ENCODE measurements at regions not wholly inside any gene's neighbourhood (a gene's known extent, or its start where the extent isn't known, plus 50 kb on each side); places are given as distances from the start of the nearest gene placed in this dataset.

- no peak for DNase-seq (ENCODE audit: low read depth in 3 of 3, low spot score in 2 of 3)
These were observed 664.7 kb upstream of the SORCS1 start for GRCh38 chr10:107829161-107829560.

DNA sequence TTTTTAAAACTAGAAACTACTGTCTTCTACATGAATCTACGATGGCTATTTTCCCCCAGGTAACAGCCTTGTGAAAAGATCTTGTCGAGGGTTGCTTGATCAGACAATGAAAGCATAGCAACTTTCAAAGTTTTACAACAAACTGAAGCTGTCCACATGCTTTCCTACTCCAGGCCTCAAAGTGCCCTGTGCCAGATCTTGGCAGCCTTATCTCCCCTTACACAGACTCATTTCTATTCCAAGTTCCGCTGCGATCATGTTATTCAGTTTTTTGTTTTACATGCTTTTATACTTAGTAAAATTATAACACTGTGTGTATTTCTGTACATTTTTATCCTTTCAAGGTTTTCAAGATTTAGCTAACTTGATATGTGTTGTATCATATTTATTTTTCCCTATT lies 661.7 kb upstream of the SORCS1 start:
- no peak for DNase-seq (ENCODE audit: low read depth in 3 of 3, low spot score in 2 of 3)

- no peak for DNase-seq (ENCODE audit: low read depth in 3 of 3, low spot score in 2 of 3)
These were observed 650.5 kb upstream of the SORCS1 start for GRCh38 chr10:107814865-107815487.

DNA sequence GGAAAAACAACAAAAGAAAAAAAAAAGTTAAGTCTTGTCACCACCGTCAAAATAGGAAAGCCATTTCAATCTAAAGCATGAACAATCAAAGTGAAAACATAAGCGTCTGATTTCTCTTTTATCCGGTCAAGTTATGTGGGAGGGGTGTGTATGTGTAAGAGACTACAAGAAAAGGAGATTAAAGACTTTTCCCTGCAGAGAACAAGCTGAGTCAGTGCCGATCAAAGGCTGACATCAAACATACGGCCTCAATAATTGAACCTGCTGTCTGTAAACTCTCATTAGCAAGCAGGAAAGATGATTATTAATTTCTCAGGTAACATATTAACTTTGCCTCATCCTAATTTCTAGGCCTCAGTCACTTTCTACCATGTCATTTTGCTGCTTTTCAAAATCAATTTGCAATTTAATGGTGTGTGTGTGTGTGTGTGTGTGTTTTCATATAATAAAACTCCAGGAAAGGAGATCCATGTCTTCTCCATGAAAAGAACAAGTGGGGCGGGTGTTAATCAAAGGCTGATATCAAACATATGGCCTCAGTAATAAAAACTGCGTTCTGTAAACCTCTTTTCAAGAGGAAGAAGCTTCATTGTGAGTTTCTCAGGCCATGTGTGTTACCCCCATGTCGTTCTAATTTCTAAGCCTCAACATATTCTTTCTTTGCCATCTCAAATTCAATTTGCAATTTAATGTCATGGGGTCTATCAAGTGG lies 649.1 kb upstream of the SORCS1 start:
- no peak for DNase-seq (ENCODE audit: low read depth in 3 of 3, low spot score in 2 of 3)

- no peak for DNase-seq (ENCODE audit: low read depth in 3 of 3, low spot score in 2 of 3)
These were observed 645.4 kb upstream of the SORCS1 start for GRCh38 chr10:107809889-107810288.

- DNase-seq (ENCODE audit: low read depth in 3 of 3, low spot score in 2 of 3) = no peak
These were observed 643.3 kb upstream of the SORCS1 start for GRCh38 chr10:107807836-107808235.

- no peak for DNase-seq (ENCODE audit: low read depth in 3 of 3, low spot score in 2 of 3)
These were observed 641.5 kb upstream of the SORCS1 start for GRCh38 chr10:107806026-107806425.

DNA sequence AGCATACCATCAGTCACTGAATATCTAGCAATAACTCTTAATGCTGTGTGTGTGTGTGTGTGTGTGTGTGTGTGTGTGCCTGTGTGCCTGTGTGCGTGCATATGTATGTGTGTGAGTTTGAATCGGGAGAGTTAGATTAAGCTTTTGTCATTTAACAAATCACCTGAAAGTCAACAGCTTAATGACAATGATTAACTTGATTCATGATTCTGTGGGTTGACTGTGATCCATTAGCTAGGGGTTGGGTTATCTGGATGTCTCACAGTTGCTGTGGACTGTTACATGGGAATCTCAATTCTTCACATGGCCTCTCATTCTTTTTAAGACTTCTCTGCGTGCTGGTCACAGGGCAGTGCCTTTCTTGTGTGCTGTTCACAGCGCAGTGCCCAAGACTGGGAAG lies 639.0 kb upstream of the SORCS1 start:
- no peak for DNase-seq (ENCODE audit: low read depth in 3 of 3, low spot score in 2 of 3)

DNA sequence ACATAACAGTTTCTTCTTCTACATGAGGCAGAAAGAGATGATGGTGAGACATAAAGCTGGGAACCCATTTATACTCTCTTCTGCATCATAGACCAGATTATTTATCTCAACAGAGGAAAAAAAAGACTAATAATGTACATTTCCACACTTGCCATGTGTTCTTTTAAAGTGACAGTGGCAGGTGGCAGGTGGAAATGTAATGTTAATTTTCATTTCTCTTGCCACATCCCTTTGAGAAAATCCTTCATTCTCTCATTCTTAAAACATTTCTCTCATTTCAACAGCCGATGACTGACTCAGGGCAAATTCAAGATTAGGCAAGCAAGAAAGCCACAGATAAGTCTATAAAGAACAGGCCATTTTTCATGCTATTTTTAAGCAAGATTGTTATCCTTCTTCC lies 635.6 kb upstream of the SORCS1 start:
- no peak for DNase-seq (ENCODE audit: low read depth in 3 of 3, low spot score in 2 of 3)

DNA sequence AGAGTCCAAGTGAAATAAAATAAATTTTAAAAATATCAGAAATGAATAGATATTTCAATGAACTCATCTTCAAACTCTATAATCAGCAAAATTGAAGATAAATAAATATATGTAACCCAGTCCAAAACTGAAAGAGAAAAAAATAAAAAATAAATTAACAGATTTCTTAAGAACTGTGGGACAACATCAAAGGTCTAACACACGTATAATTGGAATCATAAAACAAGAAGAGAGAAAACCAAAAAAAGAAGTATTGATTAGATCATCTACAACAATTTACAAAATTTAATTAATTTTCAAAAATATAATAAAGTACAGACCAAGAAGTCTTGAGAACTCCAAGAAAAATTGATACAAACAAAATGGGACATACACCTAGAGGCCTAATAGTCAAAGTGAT lies 625.8 kb upstream of the SORCS1 start:
- no peak for DNase-seq (ENCODE audit: low read depth in 3 of 3, low spot score in 2 of 3)

DNA sequence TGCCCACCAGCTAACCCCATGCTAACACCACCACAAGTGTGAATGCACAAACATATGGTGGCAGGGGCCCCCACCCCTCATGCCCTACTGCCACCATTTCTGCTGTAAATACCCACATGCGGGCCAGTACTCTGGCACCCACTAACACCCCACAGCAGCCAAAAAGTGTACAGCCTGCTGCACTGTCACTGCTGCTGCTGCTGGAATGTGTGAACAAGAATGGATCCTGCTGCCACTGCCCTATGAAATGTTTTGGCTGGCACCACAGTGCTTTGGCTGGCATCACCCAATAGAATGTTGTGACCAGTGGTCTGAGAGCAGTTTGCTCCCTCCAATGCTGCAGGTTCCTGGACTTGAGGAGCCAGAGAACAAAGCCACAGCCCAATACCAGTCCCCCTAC lies 606.6 kb upstream of the SORCS1 start:
- DNase-seq (ENCODE audit: low read depth in 3 of 3, low spot score in 2 of 3) = no peak

DNA sequence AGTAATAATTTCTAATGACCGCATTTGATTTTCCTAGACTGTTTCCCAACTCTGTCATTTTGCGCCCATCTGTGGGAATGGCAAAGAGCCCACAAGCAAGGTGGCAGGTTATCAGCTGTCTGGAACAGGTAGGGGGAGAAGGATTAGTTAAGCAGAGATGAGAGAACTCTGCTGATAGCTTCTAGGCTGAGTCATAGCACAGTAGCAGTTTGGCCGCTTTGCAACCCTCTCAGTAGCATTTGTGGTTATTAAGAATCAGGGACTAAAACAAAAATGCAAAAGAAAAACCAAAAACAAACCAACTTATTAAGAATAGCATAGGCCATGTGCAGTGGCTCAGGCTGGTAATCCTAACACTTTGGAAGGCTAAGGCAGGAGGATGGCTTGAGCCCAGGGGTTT lies 602.7 kb upstream of the SORCS1 start:
- no peak for DNase-seq (ENCODE audit: low read depth in 3 of 3, low spot score in 2 of 3)

GRCh38 chr10:107754814-107755213 lies 590.3 kb upstream of the SORCS1 start:
- DNase-seq (ENCODE audit: low read depth in 3 of 3, low spot score in 2 of 3) = no peak

GRCh38 chr10:107749235-107749634 lies 584.7 kb upstream of the SORCS1 start:
- DNase-seq (ENCODE audit: low read depth in 3 of 3, low spot score in 2 of 3) = no peak

GRCh38 chr10:107747851-107748250 lies 583.3 kb upstream of the SORCS1 start:
- no peak for DNase-seq (ENCODE audit: low read depth in 3 of 3, low spot score in 2 of 3)

- DNase-seq (ENCODE audit: low read depth in 3 of 3, low spot score in 2 of 3) = no peak
These were observed 577.5 kb upstream of the SORCS1 start for GRCh38 chr10:107741971-107742370.

- no peak for DNase-seq (ENCODE audit: low read depth in 3 of 3, low spot score in 2 of 3)
These were observed 576.6 kb upstream of the SORCS1 start for GRCh38 chr10:107740962-107741690.

DNA sequence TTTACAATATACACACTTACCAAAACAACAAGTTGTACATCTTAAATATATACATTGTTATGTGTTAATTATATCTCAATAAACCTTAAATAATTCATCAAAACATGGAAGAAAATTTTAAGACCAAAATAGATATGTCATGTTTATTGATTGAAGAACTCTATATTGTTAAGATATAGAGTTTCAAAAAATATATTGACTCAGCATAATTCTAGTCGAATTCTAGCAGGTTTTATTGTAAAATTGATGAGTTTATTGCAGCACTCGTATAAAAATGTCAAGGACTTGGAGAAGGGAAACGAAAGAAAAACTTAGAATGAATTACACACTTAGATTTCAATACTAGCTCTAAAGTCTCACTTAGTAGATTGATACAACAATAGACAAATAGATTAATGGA lies 575.4 kb upstream of the SORCS1 start:
- DNase-seq (ENCODE audit: low read depth in 3 of 3, low spot score in 2 of 3) = no peak

- DNase-seq (ENCODE audit: low read depth in 3 of 3, low spot score in 2 of 3) = no peak
These were observed 569.0 kb upstream of the SORCS1 start for GRCh38 chr10:107733328-107734130.

DNA sequence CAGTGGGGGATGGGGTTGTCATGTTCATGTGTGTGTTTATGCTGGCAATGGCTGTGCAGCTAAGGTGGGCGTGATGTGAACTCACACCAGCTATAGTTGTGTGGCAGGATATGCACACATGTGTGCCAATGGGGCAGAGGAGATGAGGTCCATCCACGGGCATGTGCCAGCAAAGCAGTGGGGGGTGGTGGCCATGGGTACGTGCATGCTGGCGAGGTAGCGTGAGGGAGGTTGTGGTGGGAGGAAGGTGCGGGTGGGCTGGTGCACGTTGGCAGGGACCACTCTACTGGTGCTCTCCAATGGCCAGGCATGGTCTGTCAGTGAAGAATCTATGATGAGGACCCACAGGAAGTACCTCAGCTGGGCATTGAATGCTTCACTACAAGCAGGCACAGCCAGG lies 567.5 kb upstream of the SORCS1 start:
- no peak for DNase-seq (ENCODE audit: low read depth in 3 of 3, low spot score in 2 of 3)

GRCh38 chr10:107728807-107729206 lies 564.3 kb upstream of the SORCS1 start:
- DNase-seq (ENCODE audit: low read depth in 3 of 3, low spot score in 2 of 3) = no peak

Data from right renal cortex interstitium (tissue), 3 donors.